Right cardiac atrium (tissue), 5 donors: ENCODE measurements at regions not wholly inside any gene's neighbourhood (a gene's known extent, or its start where the extent isn't known, plus 50 kb on each side); places are given as distances from the start of the nearest gene placed in this dataset.
A peak's percentile ranks its signal among the peaks of the same experiment; 100 is the strongest.
"Not testable (repeated sequence)": the region's sequence is repeated elsewhere in the genome, so short reads cannot be mapped to it uniquely, and the experiment has no call there.

Experiments
- ATAC-seq, 2 donors: fragments of 200-7000 bp; cut with Tn5 transposase; one replicate each; pipeline versions ENCODE4 v1.8.0 to v1.9.1; 2020; ENCODE audit warnings: moderate library complexity in 2 of 2, mild to moderate bottlenecking in 1 of 2
- DNase-seq, 3 donors: peaks; one replicate each; pipeline ENCODE4 v3.0.0-alpha.2; 2020
- H3K27ac ChIP-seq: one replicate; pipeline ENCODE4 v1.5.1; 2013; ENCODE audit warnings: mild to moderate bottlenecking, low read length, control low read depth, moderate library complexity
- H3K27me3 ChIP-seq: one replicate; pipeline ENCODE4 v1.6.1; 2013; ENCODE audit not compliant: control insufficient read depth, insufficient read depth
- H3K4me1 ChIP-seq: one replicate; pipeline ENCODE4 v1.6.1; 2013; ENCODE audit warnings: low read length; ENCODE audit not compliant: control insufficient read depth, insufficient read depth
- H3K4me3 ChIP-seq: one replicate; pipeline ENCODE4 v1.5.1; 2013; ENCODE audit warnings: low read length, control low read depth
- H3K9me3 ChIP-seq: one replicate; pipeline ENCODE4 v1.6.1; 2013; ENCODE audit warnings: low read length; ENCODE audit not compliant: control insufficient read depth
- WGBS: extraction: QIAGEN DNeasy Blood & Tissue Kit; methylation state at CpG from one replicate; pipeline ENCODE4 v1.1.7; 2013; 5-methylcytosine and 5-hydroxymethylcytosine counted together
- intact Hi-C, 4 donors: fragments of 100-400 bp; cut with DNase I; formaldehyde crosslinking; loops; one replicate each; pipeline versions ENCODE4 v1.11.0 to v1.14.0; 2022 to 2023
- donor health status: healthy with polysubstance abuse.
- donor health status: DM: no; HTN: yes; CAD: no.
- donor health status: DM: no; HTN: no; CAD: no.
- donor health status: DM: no; HTN: yes; CAD: no; lungs with severe emphysema.
- donor health status: DM: yes; HTN: yes; CAD: no.

- intact Hi-C loops, ATAC-seq, H3K4me3 ChIP-seq, H3K27ac ChIP-seq, DNase-seq, H3K4me1 ChIP-seq, H3K9me3 ChIP-seq, H3K27me3 ChIP-seq: not testable (repeated sequence)
- WGBS, result 96% methylated on average over 5 of the region's 5 CpGs
These were observed 516.8 kb downstream of the MATN1 start for GRCh38 chr1:30206631-30207030.

GRCh38 chr1:30204916-30205315, 518.5 kb downstream of the MATN1 start:
- H3K4me1 ChIP-seq, ATAC-seq, H3K9me3 ChIP-seq, H3K27ac ChIP-seq, DNase-seq, H3K27me3 ChIP-seq, intact Hi-C loops, H3K4me3 ChIP-seq: not testable (repeated sequence)
- WGBS, result 65% methylated on average over 5 of the region's 5 CpGs

- DNase-seq (no peak), ATAC-seq (no peak)
- 48% methylated on average over 1 of the region's 1 CpG for WGBS
- Histone ChIP-seq H3K4me1 (peaks cover 2% of the 10 kb centered on the region), H3K4me3 (no peak overlapping the region), H3K27me3 (no peaks in the 10 kb centered on the region), H3K27ac (no peak overlapping the region), H3K9me3 (no peaks in the 10 kb centered on the region)
- intact Hi-C loops, result no loop called here
These were observed 522.4 kb downstream of the MATN1 start for GRCh38 chr1:30201015-30201414.

GRCh38 chr1:30200161-30200560, 523.2 kb downstream of the MATN1 start:
- H3K9me3 ChIP-seq, result no peaks in the 10 kb centered on the region
- H3K27me3 ChIP-seq, result no peaks in the 10 kb centered on the region
- ATAC-seq, result no peak
- no peak for DNase-seq
- no peak overlapping the region for H3K27ac ChIP-seq
- WGBS, result 82% methylated on average over 1 of the region's 1 CpG
- no peak overlapping the region for H3K4me3 ChIP-seq
- H3K4me1 ChIP-seq, result peaks cover 2% of the 10 kb centered on the region
- intact Hi-C loops, result no loop called here

- 75% methylated on average over 8 of the region's 8 CpGs for WGBS
- H3K4me3 ChIP-seq, result no peak overlapping the region
- H3K27ac ChIP-seq, result no peak overlapping the region
- no peaks in the 10 kb centered on the region for H3K27me3 ChIP-seq
- DNase-seq, result no peak
- no peaks in the 10 kb centered on the region for H3K9me3 ChIP-seq
- peaks cover 2% of the 10 kb centered on the region for H3K4me1 ChIP-seq
- no peak for ATAC-seq
- intact Hi-C loops, result no loop called here
These were observed 523.8 kb downstream of the MATN1 start for GRCh38 chr1:30199563-30199962.

- ATAC-seq (no peak), DNase-seq (no peak)
- intact Hi-C loops, result no loop called here
- Histone ChIP-seq H3K4me3 (no peak overlapping the region), H3K4me1 (peaks cover 2% of the 10 kb centered on the region), H3K27ac (no peak overlapping the region), H3K27me3 (no peaks in the 10 kb centered on the region), H3K9me3 (no peaks in the 10 kb centered on the region)
- WGBS, result 61% methylated on average over 6 of the region's 6 CpGs
These were observed 524.5 kb downstream of the MATN1 start for GRCh38 chr1:30198795-30199403.

- Histone ChIP-seq H3K4me3 (no peak overlapping the region), H3K4me1 (peaks cover 2% of the 10 kb centered on the region), H3K27ac (no peak overlapping the region), H3K9me3 (no peaks in the 10 kb centered on the region), H3K27me3 (no peaks in the 10 kb centered on the region)
- DNase-seq, result no peak
- ATAC-seq, result no peak
- WGBS, result 91% methylated on average over 2 of the region's 2 CpGs
- intact Hi-C loops, result no loop called here
These were observed 525.0 kb downstream of the MATN1 start for GRCh38 chr1:30198451-30198760.

- ATAC-seq, result peak in 1 of 2 donors; percentile 56
- no peak overlapping the region for H3K27ac ChIP-seq
- intact Hi-C loops, result no loop called here
These were observed 525.5 kb downstream of the MATN1 start for GRCh38 chr1:30197639-30198450.

GRCh38 chr1:30196872-30197638, 526.3 kb downstream of the MATN1 start:
- Histone ChIP-seq H3K4me1 (peaks cover 2% of the 10 kb centered on the region), H3K9me3 (no peaks in the 10 kb centered on the region), H3K27ac (no peak overlapping the region), H3K4me3 (no peak overlapping the region), H3K27me3 (no peaks in the 10 kb centered on the region)
- intact Hi-C loops, result no loop called here
- DNase-seq (no peak), ATAC-seq (no peak)
- whole genome bisulfite sequencing, result 52% methylated on average over 13 of the region's 13 CpGs

More at GRCh38 chr1:30197639-30198450, 525.5 kb downstream of the MATN1 start:
- Histone ChIP-seq H3K9me3 (no peaks in the 10 kb centered on the region), H3K4me3 (no peak overlapping the region), H3K27me3 (no peaks in the 10 kb centered on the region), H3K4me1 (peaks cover 2% of the 10 kb centered on the region)
- no peak for DNase-seq
- 30% methylated on average over 4 of the region's 4 CpGs for WGBS

- Histone ChIP-seq H3K4me3 (no peak overlapping the region), H3K9me3 (no peaks in the 10 kb centered on the region), H3K4me1 (peaks cover 2% of the 10 kb centered on the region), H3K27me3 (no peaks in the 10 kb centered on the region), H3K27ac (no peak overlapping the region)
- DNase-seq, result no peak
- intact Hi-C loops, result no loop called here
- no peak for ATAC-seq
These were observed 526.9 kb downstream of the MATN1 start for GRCh38 chr1:30196457-30196856.

GRCh38 chr1:30195424-30196134, 527.8 kb downstream of the MATN1 start:
- Histone ChIP-seq H3K9me3 (no peaks in the 10 kb centered on the region), H3K27me3 (no peaks in the 10 kb centered on the region), H3K4me3 (no peak overlapping the region), H3K4me1 (peaks cover 2% of the 10 kb centered on the region), H3K27ac (no peak overlapping the region)
- WGBS, result 82% methylated on average over 17 of the region's 17 CpGs
- no peak for ATAC-seq
- no peak for DNase-seq
- intact Hi-C loops, result no loop called here
